Activated CD4-positive, alpha-beta T cell treated with anti-CD3 and anti-CD28 coated beads, Interleukin-2, amount 50 U/mL, for 4 hours (primary cell): ENCODE measurements at regions not wholly inside any gene's neighbourhood (a gene's known extent, or its start where the extent isn't known, plus 50 kb on each side); places are given as distances from the start of the nearest gene placed in this dataset.

ENCODE experiments used
- DNase-seq, 2 experiments: peaks; one replicate each; pipeline ENCODE4 v3.0.0-alpha.2; 2020

GRCh38 chr3:29203851-29204250 is 77.0 kb upstream of the RBMS3 start:
- no peak for DNase-seq

- DNase-seq: no peak
Observed at GRCh38 chr3:29207427-29207826, 73.4 kb upstream of the RBMS3 start.

DNA sequence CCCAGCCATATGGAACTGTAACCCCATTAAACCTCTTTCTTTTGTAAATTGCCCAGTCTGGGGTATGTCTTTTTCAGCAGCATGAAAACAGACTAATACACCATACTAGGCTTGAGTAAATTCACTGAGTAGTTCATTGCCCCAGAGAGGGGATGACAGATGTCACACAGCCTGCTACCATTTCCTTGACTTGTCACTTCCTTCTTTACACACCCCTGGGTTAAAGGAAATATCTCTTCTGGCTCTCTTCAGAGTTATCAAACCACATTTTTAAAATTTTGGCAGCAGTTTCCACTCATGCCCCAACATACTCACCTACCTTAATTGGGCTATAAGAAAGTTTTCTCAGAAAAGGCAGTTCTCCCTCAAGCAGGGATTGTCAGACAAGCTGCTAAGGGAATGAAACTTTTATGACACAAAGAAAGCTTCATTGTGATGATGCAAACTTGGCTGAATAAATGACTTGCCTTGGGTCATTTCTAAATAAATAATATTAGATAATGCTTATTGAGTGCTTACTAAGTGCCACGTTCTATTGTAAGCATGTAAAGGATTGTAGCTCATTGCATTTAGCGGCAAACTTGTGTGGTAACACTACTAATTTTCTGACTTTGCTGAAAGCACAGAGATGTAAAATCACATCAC is 68.0 kb upstream of the RBMS3 start:
- no peak for DNase-seq

DNA sequence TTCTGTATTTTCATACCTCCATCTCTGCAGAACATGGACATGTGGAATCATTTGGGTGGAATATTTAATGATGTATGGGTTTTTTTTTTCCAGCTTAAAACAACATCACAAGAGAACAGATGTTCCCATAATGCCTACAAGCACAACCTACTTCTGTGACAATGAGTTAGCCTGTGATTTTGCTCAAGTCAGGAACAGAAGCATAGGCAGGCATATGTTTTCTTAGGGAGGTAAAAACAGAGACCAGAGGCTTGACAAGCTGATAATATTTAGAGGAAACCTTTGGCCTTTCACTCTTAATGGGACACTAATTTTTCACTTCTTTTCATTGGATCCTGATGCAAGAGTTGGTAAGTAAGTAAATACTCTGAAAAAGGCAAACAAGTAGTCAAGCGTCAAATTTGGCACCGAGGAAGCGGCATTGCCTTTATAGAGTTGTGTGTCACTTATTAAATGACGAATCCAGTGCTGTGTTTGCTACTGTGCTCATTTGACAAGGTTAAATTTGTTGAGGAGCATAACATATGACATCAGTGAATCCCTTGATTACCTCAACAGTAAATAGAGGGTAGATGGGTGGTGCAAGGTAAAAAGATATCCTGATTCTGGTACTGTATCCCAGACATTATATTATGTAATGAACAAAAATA is 66.7 kb upstream of the RBMS3 start:
- DNase-seq: no peak

GRCh38 chr3:29215948-29216347 is 64.9 kb upstream of the RBMS3 start:
- no peak for DNase-seq

- no peak for DNase-seq
Observed at GRCh38 chr3:29226706-29227105, 54.2 kb upstream of the RBMS3 start.

GRCh38 chr3:29227307-29227706 is 53.6 kb upstream of the RBMS3 start:
- no peak for DNase-seq
